ENCODE measurements at regions not wholly inside any gene's neighbourhood (a gene's known extent, or its start where the extent isn't known, plus 50 kb on each side); places are given as distances from the start of the nearest gene placed in this dataset.

DNA sequence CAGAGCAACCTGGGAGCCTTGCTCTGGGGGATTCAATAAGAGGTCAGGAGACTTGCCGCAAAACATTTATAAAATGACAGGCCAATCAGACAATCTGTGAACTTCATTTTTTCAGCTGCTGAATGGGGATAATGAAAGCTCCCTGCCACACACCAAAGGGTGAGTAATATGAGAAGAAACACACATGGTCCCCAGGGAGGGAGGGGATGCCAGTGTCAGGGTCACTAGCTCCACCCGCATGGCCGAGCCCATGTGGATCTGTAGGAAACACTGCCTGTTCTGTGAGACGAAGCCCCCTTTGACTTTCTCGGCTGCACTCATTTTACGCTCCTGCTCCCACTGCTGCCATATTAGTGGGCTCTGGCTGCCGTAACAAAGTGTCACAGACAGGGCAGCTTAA lies 521.0 kb upstream of the RAB6C start:
- no peak overlapping the region for H3K27ac ChIP-seq (ENCODE audit: low read length)
- H3K9ac ChIP-seq (ENCODE audit: low read depth, low read length): no peak overlapping the region
- no peaks in the 10 kb centered on the region for H3K4me1 ChIP-seq (ENCODE audit: insufficient read depth, low read length)
- no peaks in the 10 kb centered on the region for H3K36me3 ChIP-seq (ENCODE audit: insufficient read depth, low read depth, low read length)
- H3K4me3 ChIP-seq (ENCODE audit: low read length): no peak overlapping the region
- no peaks in the 10 kb centered on the region for H3K9me3 ChIP-seq (ENCODE audit: insufficient read depth, low read depth, low read length)
- no peaks in the 10 kb centered on the region for H3K27me3 ChIP-seq (ENCODE audit: insufficient read depth, low read length)

DNA sequence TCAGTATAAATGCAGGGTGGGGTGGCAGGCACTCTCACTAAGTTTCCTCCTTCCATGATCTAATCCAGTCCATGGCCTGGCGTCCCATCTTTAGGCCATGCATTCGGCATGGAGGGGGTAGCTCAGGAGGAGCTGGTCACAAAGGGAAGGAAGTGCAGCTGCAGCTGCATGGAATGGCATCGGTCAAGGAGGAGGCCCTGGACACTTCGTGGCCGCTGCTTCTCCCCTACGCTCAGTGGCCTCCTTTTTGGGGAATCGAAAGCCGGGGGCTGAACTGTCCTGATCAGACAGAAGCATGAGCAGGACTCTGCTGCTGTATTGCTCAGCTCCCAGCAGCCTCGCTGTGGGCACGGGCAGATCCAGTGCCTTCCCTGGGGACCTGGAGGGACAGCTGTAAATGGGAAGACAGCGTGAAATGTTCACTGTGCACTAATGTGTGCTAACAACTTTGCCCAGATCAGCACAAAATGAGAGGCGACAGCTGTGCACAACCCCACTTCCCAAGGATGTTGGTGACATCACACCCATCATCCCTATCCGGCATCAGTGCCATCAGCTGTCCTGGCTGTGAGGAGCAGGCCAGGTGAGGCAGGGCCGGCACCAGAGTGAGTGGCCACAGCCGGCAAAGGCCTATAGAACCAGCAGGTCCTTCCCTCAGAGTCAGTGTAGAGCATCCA lies 520.1 kb upstream of the RAB6C start:
- H3K9ac ChIP-seq (ENCODE audit: low read depth, low read length): no peak overlapping the region
- no peak overlapping the region for H3K27ac ChIP-seq (ENCODE audit: low read length)
- no peak overlapping the region for H3K4me3 ChIP-seq (ENCODE audit: low read length)
- no peaks in the 10 kb centered on the region for H3K9me3 ChIP-seq (ENCODE audit: insufficient read depth, low read depth, low read length)
- H3K36me3 ChIP-seq (ENCODE audit: insufficient read depth, low read depth, low read length): no peaks in the 10 kb centered on the region
- no peaks in the 10 kb centered on the region for H3K27me3 ChIP-seq (ENCODE audit: insufficient read depth, low read length)
- H3K4me1 ChIP-seq (ENCODE audit: insufficient read depth, low read length): no peaks in the 10 kb centered on the region

DNA sequence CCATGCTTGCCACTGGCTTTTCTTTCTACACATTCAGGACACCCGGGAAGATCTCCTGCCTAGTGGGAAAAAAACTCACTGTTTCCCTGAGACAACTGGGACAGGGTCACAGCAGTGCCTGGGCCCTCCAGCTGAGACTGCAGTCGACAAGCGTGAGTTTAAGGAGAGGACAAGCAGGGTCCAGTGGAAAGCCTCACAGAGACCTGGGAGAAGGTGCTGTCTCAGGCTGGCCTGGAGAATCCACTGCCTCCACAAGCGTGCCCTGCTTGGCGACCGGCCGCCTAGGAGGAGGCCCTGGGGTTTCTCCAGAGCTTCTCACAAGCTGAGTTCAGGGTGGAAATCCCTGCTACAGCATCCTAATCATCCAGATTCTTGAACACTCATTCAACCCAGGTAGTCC lies 519.6 kb upstream of the RAB6C start:
- Histone ChIP-seq H3K27ac (ENCODE audit: low read length) (no peak overlapping the region), H3K4me1 (ENCODE audit: insufficient read depth, low read length) (no peaks in the 10 kb centered on the region), H3K9ac (ENCODE audit: low read depth, low read length) (no peak overlapping the region), H3K4me3 (ENCODE audit: low read length) (no peak overlapping the region), H3K27me3 (ENCODE audit: insufficient read depth, low read length) (no peaks in the 10 kb centered on the region), H3K9me3 (ENCODE audit: insufficient read depth, low read depth, low read length) (no peaks in the 10 kb centered on the region), H3K36me3 (ENCODE audit: insufficient read depth, low read depth, low read length) (no peaks in the 10 kb centered on the region)

DNA sequence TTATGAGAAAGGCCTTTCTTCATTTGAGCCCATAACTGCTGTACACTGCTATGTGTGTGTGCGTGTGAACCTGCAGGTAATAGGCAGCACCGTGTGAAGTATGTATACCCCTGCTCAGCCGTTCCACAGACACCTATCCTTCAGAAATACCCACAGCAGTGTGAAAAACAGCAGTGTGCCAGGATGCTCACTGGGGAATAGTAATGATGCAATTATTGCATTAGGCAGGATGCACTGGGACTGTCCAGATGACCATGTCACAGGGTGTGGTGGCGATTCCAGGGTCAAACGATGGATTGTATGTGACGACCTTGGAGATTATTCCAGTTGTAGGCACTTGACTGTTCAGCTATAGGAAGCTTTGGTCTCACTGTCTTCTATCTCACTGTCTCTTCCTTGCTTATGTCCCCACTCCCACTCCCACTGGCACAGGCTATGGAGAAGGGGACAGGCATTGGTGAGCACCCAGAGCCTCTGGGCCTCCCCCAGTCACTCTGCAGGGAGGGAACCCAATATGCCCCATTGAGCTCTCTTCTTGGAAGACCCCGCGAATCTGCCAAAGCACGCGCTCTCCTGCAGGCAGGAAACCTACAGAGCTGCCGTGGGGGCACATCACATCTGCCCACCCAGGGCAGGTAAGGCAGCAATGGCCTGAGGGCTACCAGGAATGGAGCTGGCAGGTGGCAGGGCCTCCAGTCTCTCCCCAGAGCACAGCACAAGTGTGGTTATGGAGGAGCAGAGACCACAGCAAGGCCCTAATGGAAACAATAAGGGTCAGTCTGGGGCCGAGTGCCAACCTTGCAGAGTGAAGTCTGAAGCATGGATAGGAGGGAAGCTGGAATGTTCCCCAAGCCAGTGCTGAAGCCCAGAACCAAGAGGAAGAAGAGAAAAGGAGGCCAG lies 518.9 kb upstream of the RAB6C start:
- H3K27me3 ChIP-seq (ENCODE audit: insufficient read depth, low read length): no peaks in the 10 kb centered on the region
- H3K4me3 ChIP-seq (ENCODE audit: low read length): no peak overlapping the region
- H3K9ac ChIP-seq (ENCODE audit: low read depth, low read length): no peak overlapping the region
- no peak overlapping the region for H3K27ac ChIP-seq (ENCODE audit: low read length)
- no peaks in the 10 kb centered on the region for H3K36me3 ChIP-seq (ENCODE audit: insufficient read depth, low read depth, low read length)
- no peaks in the 10 kb centered on the region for H3K9me3 ChIP-seq (ENCODE audit: insufficient read depth, low read depth, low read length)
- H3K4me1 ChIP-seq (ENCODE audit: insufficient read depth, low read length): no peaks in the 10 kb centered on the region

DNA sequence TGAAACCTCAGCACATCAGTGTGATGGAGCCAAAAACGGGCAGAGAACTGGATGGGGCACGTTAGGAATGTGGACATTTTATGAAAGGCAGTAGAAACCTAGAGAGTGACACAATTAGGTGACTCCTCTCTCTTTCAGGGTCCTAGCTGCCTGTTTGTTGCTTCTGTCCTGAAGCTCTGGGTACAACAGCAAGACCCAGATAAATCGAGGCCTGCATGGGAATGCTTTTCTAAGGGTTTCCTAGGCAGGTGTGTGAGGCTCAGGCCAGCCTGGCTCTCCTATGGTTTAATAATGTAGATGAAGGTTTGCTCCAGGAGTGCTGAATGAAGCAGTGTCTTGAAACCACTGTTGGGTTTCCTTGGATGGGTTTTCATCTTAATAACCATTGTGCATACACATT lies 517.1 kb upstream of the RAB6C start:
- Histone ChIP-seq H3K9ac (ENCODE audit: low read depth, low read length) (no peak overlapping the region), H3K4me1 (ENCODE audit: insufficient read depth, low read length) (no peaks in the 10 kb centered on the region), H3K27me3 (ENCODE audit: insufficient read depth, low read length) (no peaks in the 10 kb centered on the region), H3K36me3 (ENCODE audit: insufficient read depth, low read depth, low read length) (no peaks in the 10 kb centered on the region), H3K4me3 (ENCODE audit: low read length) (no peak overlapping the region), H3K9me3 (ENCODE audit: insufficient read depth, low read depth, low read length) (no peaks in the 10 kb centered on the region), H3K27ac (ENCODE audit: low read length) (no peak overlapping the region)

DNA sequence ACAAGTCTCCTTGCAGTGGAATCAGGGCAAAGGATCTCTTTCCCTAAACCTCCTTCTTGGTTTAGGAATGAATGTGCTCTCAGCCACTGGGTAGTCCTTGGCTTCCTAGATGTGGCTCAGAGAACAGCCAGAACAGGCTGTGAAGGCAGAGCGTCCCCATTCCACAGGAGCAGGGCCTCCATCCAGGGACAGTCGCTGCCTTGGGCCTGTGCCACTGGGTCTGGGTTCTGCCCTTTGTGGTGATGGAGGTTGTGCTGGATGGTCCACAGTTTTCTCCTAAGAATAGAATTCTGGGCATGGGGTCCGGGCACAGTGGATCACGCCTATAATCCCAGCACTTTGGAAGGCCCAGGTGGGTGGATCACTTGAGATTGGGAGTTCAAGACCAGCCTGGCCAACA lies 516.5 kb upstream of the RAB6C start:
- H3K4me3 ChIP-seq (ENCODE audit: low read length): no peak overlapping the region
- H3K4me1 ChIP-seq (ENCODE audit: insufficient read depth, low read length): no peaks in the 10 kb centered on the region
- H3K27ac ChIP-seq (ENCODE audit: low read length): no peak overlapping the region
- H3K36me3 ChIP-seq (ENCODE audit: insufficient read depth, low read depth, low read length): no peaks in the 10 kb centered on the region
- no peak overlapping the region for H3K9ac ChIP-seq (ENCODE audit: low read depth, low read length)
- H3K9me3 ChIP-seq (ENCODE audit: insufficient read depth, low read depth, low read length): no peaks in the 10 kb centered on the region
- no peaks in the 10 kb centered on the region for H3K27me3 ChIP-seq (ENCODE audit: insufficient read depth, low read length)

DNA sequence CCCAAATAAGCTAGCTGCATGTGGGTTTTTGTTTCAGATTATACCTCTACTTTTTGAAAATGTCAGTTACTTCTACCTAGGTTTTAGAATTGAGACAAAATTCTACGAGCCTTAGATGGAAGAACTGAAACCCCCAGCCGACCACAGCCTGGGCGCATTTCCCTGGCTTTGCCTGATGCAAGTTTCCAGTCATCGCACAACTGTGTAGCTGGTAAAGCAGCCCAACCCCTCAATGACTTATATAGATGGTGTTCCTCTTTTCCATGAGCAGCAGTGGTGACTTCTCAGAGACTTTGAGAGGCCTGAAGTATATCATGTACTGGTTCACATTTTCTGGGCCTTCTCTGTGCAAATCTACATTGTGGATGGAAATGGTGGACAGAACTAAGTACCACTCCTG lies 515.4 kb upstream of the RAB6C start:
- H3K27ac ChIP-seq (ENCODE audit: low read length): no peak overlapping the region
- no peaks in the 10 kb centered on the region for H3K4me1 ChIP-seq (ENCODE audit: insufficient read depth, low read length)
- H3K9ac ChIP-seq (ENCODE audit: low read depth, low read length): no peak overlapping the region
- H3K36me3 ChIP-seq (ENCODE audit: insufficient read depth, low read depth, low read length): no peaks in the 10 kb centered on the region
- H3K4me3 ChIP-seq (ENCODE audit: low read length): no peak overlapping the region
- H3K27me3 ChIP-seq (ENCODE audit: insufficient read depth, low read length): no peaks in the 10 kb centered on the region
- no peaks in the 10 kb centered on the region for H3K9me3 ChIP-seq (ENCODE audit: insufficient read depth, low read depth, low read length)

DNA sequence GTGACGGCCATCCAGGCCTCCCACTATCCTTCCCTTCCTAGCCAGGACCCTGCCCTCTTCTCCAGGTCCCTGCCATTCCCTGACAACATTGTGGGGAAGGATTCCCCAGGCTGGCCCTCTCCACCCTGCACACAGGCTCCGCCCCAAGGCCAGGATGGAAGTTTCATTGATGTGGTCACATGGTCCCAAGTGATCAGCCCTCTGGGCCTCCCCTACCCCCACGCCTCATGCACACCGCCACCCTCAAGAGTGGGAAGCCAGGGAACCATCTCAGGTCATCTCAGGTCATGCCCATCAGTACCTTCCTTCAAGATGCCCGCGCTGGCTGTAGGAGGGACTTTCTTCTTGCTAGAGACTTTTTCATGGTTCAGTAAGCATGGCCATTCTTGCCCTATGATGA lies 514.8 kb upstream of the RAB6C start:
- Histone ChIP-seq H3K4me1 (ENCODE audit: insufficient read depth, low read length) (no peaks in the 10 kb centered on the region), H3K9ac (ENCODE audit: low read depth, low read length) (no peak overlapping the region), H3K27me3 (ENCODE audit: insufficient read depth, low read length) (no peaks in the 10 kb centered on the region), H3K9me3 (ENCODE audit: insufficient read depth, low read depth, low read length) (no peaks in the 10 kb centered on the region), H3K4me3 (ENCODE audit: low read length) (no peak overlapping the region), H3K36me3 (ENCODE audit: insufficient read depth, low read depth, low read length) (no peaks in the 10 kb centered on the region), H3K27ac (ENCODE audit: low read length) (no peak overlapping the region)

DNA sequence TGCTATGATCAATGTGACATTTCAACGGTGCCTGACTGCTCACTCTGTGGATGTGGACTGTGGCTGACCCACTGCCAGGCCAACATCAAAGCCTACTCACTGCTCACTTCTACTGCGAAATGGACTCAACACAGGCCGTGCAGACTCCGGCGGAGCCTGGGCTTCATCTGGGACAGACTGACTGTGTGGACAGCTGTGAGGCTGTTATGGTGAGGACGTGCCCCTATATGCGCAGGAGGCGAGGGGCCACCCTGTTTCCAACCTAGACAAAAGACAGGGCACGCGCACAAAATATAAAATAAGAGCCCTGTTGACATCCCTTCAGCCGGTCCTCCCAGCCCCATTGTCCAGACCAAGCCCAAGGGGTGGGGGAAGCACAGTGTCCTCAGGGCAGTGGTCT lies 514.4 kb upstream of the RAB6C start:
- Histone ChIP-seq H3K9ac (ENCODE audit: low read depth, low read length) (no peak overlapping the region), H3K27ac (ENCODE audit: low read length) (no peak overlapping the region), H3K27me3 (ENCODE audit: insufficient read depth, low read length) (no peaks in the 10 kb centered on the region), H3K36me3 (ENCODE audit: insufficient read depth, low read depth, low read length) (no peaks in the 10 kb centered on the region), H3K9me3 (ENCODE audit: insufficient read depth, low read depth, low read length) (no peaks in the 10 kb centered on the region), H3K4me1 (ENCODE audit: insufficient read depth, low read length) (no peaks in the 10 kb centered on the region), H3K4me3 (ENCODE audit: low read length) (no peak overlapping the region)

DNA sequence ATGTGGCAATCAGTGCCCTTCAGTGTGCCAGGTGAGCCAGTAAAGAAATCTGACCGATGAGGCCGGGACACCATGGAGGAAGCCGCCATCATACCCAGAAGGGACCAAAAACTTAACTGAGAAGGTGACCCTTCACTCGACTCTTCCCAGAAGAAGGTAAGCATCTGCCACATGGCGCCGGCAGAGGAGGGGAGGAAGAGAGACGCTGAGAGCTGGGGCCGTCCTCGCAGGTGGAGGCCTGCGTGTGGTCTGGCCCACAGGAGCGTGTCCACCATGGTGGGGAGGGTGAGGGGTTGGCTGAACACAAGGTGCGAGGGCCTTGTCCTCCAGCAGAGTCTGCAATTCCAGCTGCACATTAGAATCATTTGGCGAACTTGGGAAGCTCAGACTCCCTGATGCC lies 513.1 kb upstream of the RAB6C start:
- H3K4me1 ChIP-seq (ENCODE audit: insufficient read depth, low read length): no peaks in the 10 kb centered on the region
- no peaks in the 10 kb centered on the region for H3K27me3 ChIP-seq (ENCODE audit: insufficient read depth, low read length)
- H3K27ac ChIP-seq (ENCODE audit: low read length): no peak overlapping the region
- H3K9ac ChIP-seq (ENCODE audit: low read depth, low read length): no peak overlapping the region
- no peak overlapping the region for H3K4me3 ChIP-seq (ENCODE audit: low read length)
- H3K36me3 ChIP-seq (ENCODE audit: insufficient read depth, low read depth, low read length): no peaks in the 10 kb centered on the region
- H3K9me3 ChIP-seq (ENCODE audit: insufficient read depth, low read depth, low read length): no peaks in the 10 kb centered on the region

DNA sequence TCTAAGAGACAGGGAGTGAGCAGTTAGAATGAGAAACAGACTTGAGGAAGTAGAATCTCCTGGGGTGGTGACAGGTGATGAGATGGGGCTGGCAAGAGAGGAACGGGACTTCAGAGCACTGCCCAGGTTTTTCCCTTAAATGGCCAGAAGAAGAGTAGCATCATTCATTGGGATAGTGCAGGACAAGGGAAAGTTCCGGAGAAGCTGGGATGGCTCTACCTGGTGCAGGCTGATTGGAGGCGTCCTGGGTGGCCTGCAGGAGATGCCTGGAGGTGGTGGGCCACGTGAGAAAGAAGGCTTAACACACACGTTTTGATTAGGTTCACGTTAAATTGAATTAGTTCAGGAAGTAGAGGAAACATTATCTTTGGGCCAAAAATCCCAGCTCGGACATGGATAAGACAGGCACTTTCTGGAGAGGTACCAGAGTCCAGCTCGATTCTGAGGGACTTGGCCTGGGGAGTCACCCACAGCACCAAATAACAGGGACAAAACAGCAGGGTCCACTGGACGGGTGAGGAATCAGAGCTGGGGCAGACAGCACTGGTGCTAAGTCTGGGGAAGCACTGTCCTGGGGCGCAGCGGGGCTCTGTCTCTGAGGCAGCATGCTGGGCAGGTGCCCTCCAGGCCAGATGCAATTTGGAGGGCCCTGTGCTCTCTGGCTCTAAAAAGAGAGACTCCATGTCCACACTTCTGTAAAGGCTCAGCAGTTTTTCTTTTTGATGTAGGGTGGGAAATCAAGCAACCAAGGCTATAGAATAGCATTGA lies 512.3 kb upstream of the RAB6C start:
- no peaks in the 10 kb centered on the region for H3K9me3 ChIP-seq (ENCODE audit: insufficient read depth, low read depth, low read length)
- H3K4me1 ChIP-seq (ENCODE audit: insufficient read depth, low read length): no peaks in the 10 kb centered on the region
- H3K36me3 ChIP-seq (ENCODE audit: insufficient read depth, low read depth, low read length): no peaks in the 10 kb centered on the region
- H3K27me3 ChIP-seq (ENCODE audit: insufficient read depth, low read length): no peaks in the 10 kb centered on the region
- no peak overlapping the region for H3K27ac ChIP-seq (ENCODE audit: low read length)
- H3K9ac ChIP-seq (ENCODE audit: low read depth, low read length): no peak overlapping the region
- H3K4me3 ChIP-seq (ENCODE audit: low read length): no peak overlapping the region
